PC-3 (cell line): ENCODE measurements at regions not wholly inside any gene's neighbourhood (a gene's known extent, or its start where the extent isn't known, plus 50 kb on each side); places are given as distances from the start of the nearest gene placed in this dataset.

ENCODE experiments used
- CTCF ChIP-seq: fragments of 300-600 bp; sonication (generic); conservative IDR thresholded peaks from 2 replicates; pipeline ENCODE4 v1.5.1; 2017; ENCODE audit warnings: antibody characterized with exemption, low read depth, mild to moderate bottlenecking, low read length
- EZH2 ChIP-seq: fragments of 300-600 bp; sonication (generic); IDR thresholded peaks from one replicate; pipeline ENCODE4 v1.6.1; 2017; ENCODE audit warnings: antibody characterized with exemption, mild to moderate bottlenecking, low read length; ENCODE audit not compliant: unreplicated experiment
- EZH2phosphoT487 ChIP-seq: fragments of 300-600 bp; sonication (generic); IDR thresholded peaks from 2 replicates; pipeline ENCODE4 v1.6.1; 2018; ENCODE audit warnings: mild to moderate bottlenecking, antibody characterized with exemption, low read length, borderline replicate concordance

- TF ChIP-seq EZH2 (no peak), CTCF (no peak), EZH2phosphoT487 (no peak)
Observed at GRCh38 chr12:67147030-67147429, 122.1 kb upstream of the CAND1 start.
